ENCODE measurements at regions not wholly inside any gene's neighbourhood (a gene's known extent, or its start where the extent isn't known, plus 50 kb on each side); places are given as distances from the start of the nearest gene placed in this dataset.

- no peak for TF ChIP-seq CTCF (conservative IDR thresholded peaks at IDR 0.05; ENCODE audit: low read length)
- TF ChIP-seq EZH2phosphoT487 (IDR thresholded peaks at IDR 0.05; ENCODE audit: borderline replicate concordance, low read depth, low read length), result no peak
- DNase-seq (ENCODE audit: low spot score), result no peak
- Histone ChIP-seq H3K9me3 (ENCODE audit: low read length) (no peaks in the 10 kb centered on the region), H2AFZ (ENCODE audit: low read length) (no peak overlapping the region), H3K9me2 (ENCODE audit: insufficient read depth, low read length) (no peaks in the 10 kb centered on the region), H3K4me2 (ENCODE audit: low read length) (no peak overlapping the region), H3K36me3 (ENCODE audit: insufficient read depth, low read length) (no peaks in the 10 kb centered on the region), H3K27ac (ENCODE audit: low read depth, low read length, poor library complexity, severe bottlenecking) (no peak overlapping the region), H4K20me1 (ENCODE audit: insufficient read depth, low read length) (no peaks in the 10 kb centered on the region), H3K4me3 (ENCODE audit: low read depth, low read length, poor library complexity, severe bottlenecking) (no peak overlapping the region), H3K4me1 (ENCODE audit: insufficient read depth, low read length, poor library complexity, severe bottlenecking) (no peaks in the 10 kb centered on the region), H3K79me2 (ENCODE audit: insufficient read depth, low read depth, low read length) (no peaks in the 10 kb centered on the region)
- ChIA-PET CTCF (ENCODE audit: unreplicated experiment) (no interaction called here), POLR2A (no interaction called here)
- intact Hi-C loops (cut with micrococcal nuclease; ENCODE audit: unreplicated experiment), result no loop called here
- no TSS peak for BruUV-seq (replicated peaks)
These were observed 62.9 kb upstream of the ADAMTS16 start for GRCh38 chr5:5077236-5077635.

GRCh38 chr5:5078009-5078897 lies 61.9 kb upstream of the ADAMTS16 start:
- DNase-seq (ENCODE audit: low spot score), result no peak
- intact Hi-C loops (cut with micrococcal nuclease; ENCODE audit: unreplicated experiment), result no loop called here
- no peaks in the 10 kb centered on the region for H4K20me1 ChIP-seq (ENCODE audit: insufficient read depth, low read length)
- no peak overlapping the region for H2AFZ ChIP-seq (ENCODE audit: low read length)
- no peak overlapping the region for H3K27ac ChIP-seq (ENCODE audit: low read depth, low read length, poor library complexity, severe bottlenecking)
- TF ChIP-seq CTCF (conservative IDR thresholded peaks at IDR 0.05; ENCODE audit: low read length), result no peak
- TF ChIP-seq EZH2phosphoT487 (IDR thresholded peaks at IDR 0.05; ENCODE audit: borderline replicate concordance, low read depth, low read length), result no peak
- ChIA-PET POLR2A (no interaction called here), CTCF (ENCODE audit: unreplicated experiment) (no interaction called here)
- H3K9me3 ChIP-seq (ENCODE audit: low read length), result no peaks in the 10 kb centered on the region
- no peaks in the 10 kb centered on the region for H3K9me2 ChIP-seq (ENCODE audit: insufficient read depth, low read length)
- no peaks in the 10 kb centered on the region for H3K36me3 ChIP-seq (ENCODE audit: insufficient read depth, low read length)
- no TSS peak for BruUV-seq (replicated peaks)
- no peak overlapping the region for H3K4me2 ChIP-seq (ENCODE audit: low read length)
- H3K79me2 ChIP-seq (ENCODE audit: insufficient read depth, low read depth, low read length), result no peaks in the 10 kb centered on the region
- H3K4me1 ChIP-seq (ENCODE audit: insufficient read depth, low read length, poor library complexity, severe bottlenecking), result no peaks in the 10 kb centered on the region
- no peak overlapping the region for H3K4me3 ChIP-seq (ENCODE audit: low read depth, low read length, poor library complexity, severe bottlenecking)

- intact Hi-C loops (cut with micrococcal nuclease; ENCODE audit: unreplicated experiment), result no loop called here
- no peaks in the 10 kb centered on the region for H3K79me2 ChIP-seq (ENCODE audit: insufficient read depth, low read depth, low read length)
- TF ChIP-seq EZH2phosphoT487 (IDR thresholded peaks at IDR 0.05; ENCODE audit: borderline replicate concordance, low read depth, low read length), result no peak
- no peak for TF ChIP-seq CTCF (conservative IDR thresholded peaks at IDR 0.05; ENCODE audit: low read length)
- DNase-seq (ENCODE audit: low spot score), result no peak
- H3K9me2 ChIP-seq (ENCODE audit: insufficient read depth, low read length), result no peaks in the 10 kb centered on the region
- no peaks in the 10 kb centered on the region for H3K9me3 ChIP-seq (ENCODE audit: low read length)
- no peak overlapping the region for H3K4me3 ChIP-seq (ENCODE audit: low read depth, low read length, poor library complexity, severe bottlenecking)
- H3K27ac ChIP-seq (ENCODE audit: low read depth, low read length, poor library complexity, severe bottlenecking), result no peak overlapping the region
- H2AFZ ChIP-seq (ENCODE audit: low read length), result no peak overlapping the region
- ChIA-PET CTCF (ENCODE audit: unreplicated experiment) (no interaction called here), POLR2A (no interaction called here)
- no peaks in the 10 kb centered on the region for H3K36me3 ChIP-seq (ENCODE audit: insufficient read depth, low read length)
- H3K4me1 ChIP-seq (ENCODE audit: insufficient read depth, low read length, poor library complexity, severe bottlenecking), result no peaks in the 10 kb centered on the region
- BruUV-seq (replicated peaks), result no TSS peak
- no peaks in the 10 kb centered on the region for H4K20me1 ChIP-seq (ENCODE audit: insufficient read depth, low read length)
- no peak overlapping the region for H3K4me2 ChIP-seq (ENCODE audit: low read length)
These were observed 60.3 kb upstream of the ADAMTS16 start for GRCh38 chr5:5079876-5080275.

Data from OCI-LY7 (cell line).